ENCODE measurements at regions not wholly inside any gene's neighbourhood (a gene's known extent, or its start where the extent isn't known, plus 50 kb on each side); places are given as distances from the start of the nearest gene placed in this dataset.

DNA sequence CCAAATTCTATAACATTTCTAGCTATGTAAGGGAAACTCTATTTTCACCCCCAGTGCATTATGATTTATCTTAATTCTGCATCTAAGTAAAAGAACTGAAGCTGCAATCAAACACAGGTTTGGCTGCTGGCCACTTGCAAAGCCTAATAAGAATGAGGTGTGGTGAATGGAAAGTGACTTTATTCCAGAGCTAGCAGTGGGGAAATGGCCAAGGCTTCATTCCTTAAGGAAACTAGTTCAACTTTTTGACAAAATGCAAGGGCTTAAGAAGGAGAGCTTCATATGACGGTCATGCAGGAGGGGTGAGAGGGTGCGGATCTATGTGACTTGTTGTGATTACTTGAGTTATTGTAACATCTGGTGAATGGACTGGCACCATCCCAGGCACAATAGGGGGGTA lies 1802.0 kb downstream of the SUCLG1 start:
- H3K36me3 ChIP-seq (ENCODE audit: low read depth, low read length) = no peaks in the 10 kb centered on the region
- ChIA-PET POLR2A (ENCODE audit: unreplicated experiment) (no interaction called here), CTCF (no interaction called here)
- no peaks in the 10 kb centered on the region for H3K27me3 ChIP-seq (ENCODE audit: low read length)
- no TSS peak for BruUV-seq (replicated peaks)
- DNase-seq (no peak), ATAC-seq (no peak)
- H3K4me3 ChIP-seq (ENCODE audit: low read length) = no peak overlapping the region
- no peaks in the 10 kb centered on the region for H4K20me1 ChIP-seq (ENCODE audit: low read length)
- no peaks in the 10 kb centered on the region for H3K9me3 ChIP-seq (ENCODE audit: low read length)
- no peaks in the 10 kb centered on the region for H3K4me1 ChIP-seq (ENCODE audit: insufficient read depth, low read length)
- no peak overlapping the region for H3K9ac ChIP-seq (ENCODE audit: low read length)
- H2AFZ ChIP-seq (ENCODE audit: low read length) = no peak overlapping the region
- TF ChIP-seq EZH2 (IDR thresholded peaks at IDR 0.05; ENCODE audit: low read length, unreplicated experiment) (no peak), EZH2phosphoT487 (IDR thresholded peaks at IDR 0.05; ENCODE audit: borderline replicate concordance, low read length) (no peak)
- TF ChIP-seq, protein P1, sequence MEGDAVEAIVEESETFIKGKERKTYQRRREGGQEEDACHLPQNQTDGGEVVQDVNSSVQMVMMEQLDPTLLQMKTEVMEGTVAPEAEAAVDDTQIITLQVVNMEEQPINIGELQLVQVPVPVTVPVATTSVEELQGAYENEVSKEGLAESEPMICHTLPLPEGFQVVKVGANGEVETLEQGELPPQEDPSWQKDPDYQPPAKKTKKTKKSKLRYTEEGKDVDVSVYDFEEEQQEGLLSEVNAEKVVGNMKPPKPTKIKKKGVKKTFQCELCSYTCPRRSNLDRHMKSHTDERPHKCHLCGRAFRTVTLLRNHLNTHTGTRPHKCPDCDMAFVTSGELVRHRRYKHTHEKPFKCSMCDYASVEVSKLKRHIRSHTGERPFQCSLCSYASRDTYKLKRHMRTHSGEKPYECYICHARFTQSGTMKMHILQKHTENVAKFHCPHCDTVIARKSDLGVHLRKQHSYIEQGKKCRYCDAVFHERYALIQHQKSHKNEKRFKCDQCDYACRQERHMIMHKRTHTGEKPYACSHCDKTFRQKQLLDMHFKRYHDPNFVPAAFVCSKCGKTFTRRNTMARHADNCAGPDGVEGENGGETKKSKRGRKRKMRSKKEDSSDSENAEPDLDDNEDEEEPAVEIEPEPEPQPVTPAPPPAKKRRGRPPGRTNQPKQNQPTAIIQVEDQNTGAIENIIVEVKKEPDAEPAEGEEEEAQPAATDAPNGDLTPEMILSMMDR (conservative IDR thresholded peaks at IDR 0.05; ENCODE audit: low read depth, low read length) = no peak
- H3K4me2 ChIP-seq (ENCODE audit: low read length) = no peak overlapping the region
- H3F3A ChIP-seq (ENCODE audit: low read length, unreplicated experiment) = no peaks in the 10 kb centered on the region
- no peaks in the 10 kb centered on the region for H3K9me2 ChIP-seq (replicated peaks; ENCODE audit: low read length)
- H3K27ac ChIP-seq (ENCODE audit: low read length) = no peak overlapping the region
- H3K79me2 ChIP-seq (ENCODE audit: low read length) = no peaks in the 10 kb centered on the region
- intact Hi-C loops (cut with micrococcal nuclease) = no loop called here

- Histone ChIP-seq H3K4me2 (ENCODE audit: low read length) (no peak overlapping the region), H3K79me2 (ENCODE audit: low read length) (no peaks in the 10 kb centered on the region)
Observed at GRCh38 chr2:82656420-82656819, 1802.7 kb downstream of the SUCLG1 start.

GRCh38 chr2:82652117-82652516 lies 1807.0 kb downstream of the SUCLG1 start:
- no peak for TF ChIP-seq EZH2phosphoT487 (IDR thresholded peaks at IDR 0.05; ENCODE audit: borderline replicate concordance, low read length)
- no peak for TF ChIP-seq EZH2 (IDR thresholded peaks at IDR 0.05; ENCODE audit: low read length, unreplicated experiment)
- TF ChIP-seq, protein P1 (conservative IDR thresholded peaks at IDR 0.05; ENCODE audit: low read depth, low read length) = no peak
- no peaks in the 10 kb centered on the region for H3K9me3 ChIP-seq (ENCODE audit: low read length)
- DNase-seq (no peak), ATAC-seq (peak; percentile 56)
- H3K27ac ChIP-seq (ENCODE audit: low read length) = no peak overlapping the region
- H3K27me3 ChIP-seq (ENCODE audit: low read length) = no peaks in the 10 kb centered on the region
- intact Hi-C loops (cut with micrococcal nuclease) = no loop called here
- no peaks in the 10 kb centered on the region for H4K20me1 ChIP-seq (ENCODE audit: low read length)
- no peaks in the 10 kb centered on the region for H3F3A ChIP-seq (ENCODE audit: low read length, unreplicated experiment)
- H3K4me3 ChIP-seq (ENCODE audit: low read length) = no peak overlapping the region
- no peak overlapping the region for H3K4me2 ChIP-seq (ENCODE audit: low read length)
- no peak overlapping the region for H3K9ac ChIP-seq (ENCODE audit: low read length)
- H3K36me3 ChIP-seq (ENCODE audit: low read depth, low read length) = no peaks in the 10 kb centered on the region
- H3K79me2 ChIP-seq (ENCODE audit: low read length) = no peaks in the 10 kb centered on the region
- CTCF ChIA-PET = no interaction called here
- BruUV-seq (replicated peaks) = no TSS peak
- POLR2A ChIA-PET (ENCODE audit: unreplicated experiment) = no interaction called here
- H3K4me1 ChIP-seq (ENCODE audit: insufficient read depth, low read length) = no peaks in the 10 kb centered on the region
- no peaks in the 10 kb centered on the region for H3K9me2 ChIP-seq (replicated peaks; ENCODE audit: low read length)
- H2AFZ ChIP-seq (ENCODE audit: low read length) = no peak overlapping the region

More at GRCh38 chr2:82656420-82656819, 1802.7 kb downstream of the SUCLG1 start:
- no peak for DNase-seq
- TF ChIP-seq, protein P1 (conservative IDR thresholded peaks at IDR 0.05; ENCODE audit: low read depth, low read length) = no peak
- TF ChIP-seq EZH2 (IDR thresholded peaks at IDR 0.05; ENCODE audit: low read length, unreplicated experiment) (no peak), EZH2phosphoT487 (IDR thresholded peaks at IDR 0.05; ENCODE audit: borderline replicate concordance, low read length) (no peak)
- H3K27me3 ChIP-seq (ENCODE audit: low read length) = no peaks in the 10 kb centered on the region
- H3K4me1 ChIP-seq (ENCODE audit: insufficient read depth, low read length) = no peaks in the 10 kb centered on the region
- H3K36me3 ChIP-seq (ENCODE audit: low read depth, low read length) = no peaks in the 10 kb centered on the region
- H3K9ac ChIP-seq (ENCODE audit: low read length) = no peak overlapping the region
- H3K9me3 ChIP-seq (ENCODE audit: low read length) = no peaks in the 10 kb centered on the region
- intact Hi-C loops (cut with micrococcal nuclease) = no loop called here
- CTCF ChIA-PET = no interaction called here
- H3F3A ChIP-seq (ENCODE audit: low read length, unreplicated experiment) = no peaks in the 10 kb centered on the region
- no peak overlapping the region for H3K27ac ChIP-seq (ENCODE audit: low read length)
- H4K20me1 ChIP-seq (ENCODE audit: low read length) = no peaks in the 10 kb centered on the region
- no peak overlapping the region for H3K4me3 ChIP-seq (ENCODE audit: low read length)
- BruUV-seq (replicated peaks) = no TSS peak
- no peak for ATAC-seq
- H3K9me2 ChIP-seq (replicated peaks; ENCODE audit: low read length) = no peaks in the 10 kb centered on the region
- POLR2A ChIA-PET (ENCODE audit: unreplicated experiment) = no interaction called here
- H2AFZ ChIP-seq (ENCODE audit: low read length) = no peak overlapping the region
